HepG2 (cell line): ENCODE measurements at regions not wholly inside any gene's neighbourhood (a gene's known extent, or its start where the extent isn't known, plus 50 kb on each side); places are given as distances from the start of the nearest gene placed in this dataset.

ENCODE experiments used
- EED ChIP-seq: sonication (generic); formaldehyde crosslinking; IDR thresholded peaks from 2 replicates; pipeline ENCODE4 v1.5.0; 2020; ENCODE audit warnings: mild to moderate bottlenecking, missing genetic modification reagents
- HNRNPK ChIP-seq: fragments of 200-400 bp; formaldehyde crosslinking; IDR thresholded peaks from 2 replicates; pipeline ENCODE4 v1.6.1; 2018; ENCODE audit warnings: low read length, low read depth, moderate library complexity, mild to moderate bottlenecking; ENCODE audit not compliant: poor library complexity, severe bottlenecking
- PHF8 ChIP-seq: sonication (generic); formaldehyde crosslinking; IDR thresholded peaks from 2 replicates; pipeline ENCODE4 v1.5.0; 2020; ENCODE audit warnings: missing genetic modification reagents
- POLR2A ChIP-seq, 2 experiments: IDR thresholded peaks; 2 replicates each; pipeline ENCODE4 v1.6.1; 2011; ENCODE audit warnings: low read depth in 2 of 2, low read length in 2 of 2, mild to moderate bottlenecking in 1 of 2, moderate library complexity in 1 of 2; ENCODE audit not compliant: insufficient read depth in 1 of 2
- TF ChIP-seq, protein P1 (sequence below): sonication (generic); formaldehyde crosslinking; IDR thresholded peaks from 2 replicates; pipeline ENCODE4 v1.5.0; 2020; ENCODE audit warnings: mild to moderate bottlenecking, missing genetic modification reagents, moderate library complexity

DNA sequence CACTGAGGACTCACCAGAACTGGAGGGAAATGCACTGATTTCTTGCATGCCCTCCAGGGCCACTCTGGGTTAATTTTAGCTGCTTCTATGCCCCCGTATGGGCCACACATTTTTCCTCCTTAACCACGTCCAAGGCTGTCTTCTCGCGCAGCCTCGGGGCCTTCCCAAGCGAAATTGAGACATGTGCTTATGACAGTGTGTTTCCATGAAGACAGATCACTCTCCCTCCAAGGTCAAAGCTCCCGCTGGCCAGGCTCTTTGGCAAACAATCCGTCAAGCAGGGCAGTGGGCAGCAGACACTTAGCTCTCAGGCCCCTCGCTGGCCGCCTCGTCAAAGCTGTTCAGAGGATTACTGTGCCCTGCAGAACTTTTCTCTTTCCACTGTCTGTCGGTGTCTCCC, 243.0 kb upstream of the N4BP1 start:
- TF ChIP-seq PHF8 (CRISPR knock-in tag) (no peak), POLR2A (IDR thresholded peaks at IDR 0.05; ENCODE audit: insufficient read depth in 1 of 2, low read depth in 2 of 2, low read length in 2 of 2) (no peak), EED (CRISPR knock-in tag) (no peak), HNRNPK (no peak)
- TF ChIP-seq, protein P1, sequence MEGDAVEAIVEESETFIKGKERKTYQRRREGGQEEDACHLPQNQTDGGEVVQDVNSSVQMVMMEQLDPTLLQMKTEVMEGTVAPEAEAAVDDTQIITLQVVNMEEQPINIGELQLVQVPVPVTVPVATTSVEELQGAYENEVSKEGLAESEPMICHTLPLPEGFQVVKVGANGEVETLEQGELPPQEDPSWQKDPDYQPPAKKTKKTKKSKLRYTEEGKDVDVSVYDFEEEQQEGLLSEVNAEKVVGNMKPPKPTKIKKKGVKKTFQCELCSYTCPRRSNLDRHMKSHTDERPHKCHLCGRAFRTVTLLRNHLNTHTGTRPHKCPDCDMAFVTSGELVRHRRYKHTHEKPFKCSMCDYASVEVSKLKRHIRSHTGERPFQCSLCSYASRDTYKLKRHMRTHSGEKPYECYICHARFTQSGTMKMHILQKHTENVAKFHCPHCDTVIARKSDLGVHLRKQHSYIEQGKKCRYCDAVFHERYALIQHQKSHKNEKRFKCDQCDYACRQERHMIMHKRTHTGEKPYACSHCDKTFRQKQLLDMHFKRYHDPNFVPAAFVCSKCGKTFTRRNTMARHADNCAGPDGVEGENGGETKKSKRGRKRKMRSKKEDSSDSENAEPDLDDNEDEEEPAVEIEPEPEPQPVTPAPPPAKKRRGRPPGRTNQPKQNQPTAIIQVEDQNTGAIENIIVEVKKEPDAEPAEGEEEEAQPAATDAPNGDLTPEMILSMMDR (CRISPR knock-in tag): no peak
